Liver (tissue), 7 donors: ENCODE measurements at regions not wholly inside any gene's neighbourhood (a gene's known extent, or its start where the extent isn't known, plus 50 kb on each side); places are given as distances from the start of the nearest gene placed in this dataset.

Experiments used
- DNase-seq: peaks from one replicate; pipeline ENCODE4 v3.0.0-alpha.2; 2017; ENCODE audit warnings: low spot score
- H3K27ac ChIP-seq, 2 donors: one replicate each; pipeline ENCODE4 v1.7.0; 2013; ENCODE audit warnings: inconsistent platforms in 2 of 2, low read length in 2 of 2, control low read depth in 1 of 2, low read depth in 1 of 2, mild to moderate bottlenecking in 1 of 2
- H3K27me3 ChIP-seq, 4 donors: one replicate each; pipeline versions ENCODE4 v1.6.1 to v1.7.0; 2013; ENCODE audit warnings: low read length in 3 of 4, inconsistent platforms in 1 of 4, mild to moderate bottlenecking in 1 of 4, moderate library complexity in 1 of 4; ENCODE audit not compliant: control insufficient read depth in 4 of 4, insufficient read depth in 4 of 4
- H3K36me3 ChIP-seq, 4 donors: one replicate each; pipeline versions ENCODE4 v1.6.1 to v1.7.0; 2013; ENCODE audit warnings: low read length in 3 of 4, mild to moderate bottlenecking in 3 of 4, low read depth in 1 of 4, moderate library complexity in 1 of 4; ENCODE audit not compliant: control insufficient read depth in 4 of 4, insufficient read depth in 3 of 4
- H3K4me1 ChIP-seq, 4 donors: one replicate each; pipeline versions ENCODE4 v1.6.1 to v1.7.0; 2013; ENCODE audit warnings: low read length in 3 of 4, mild to moderate bottlenecking in 3 of 4, moderate library complexity in 1 of 4; ENCODE audit not compliant: control insufficient read depth in 4 of 4, insufficient read depth in 4 of 4
- H3K4me3 ChIP-seq, 3 donors: one replicate each; pipeline versions ENCODE4 v1.6.1 to v1.7.0; 2013; ENCODE audit warnings: low read length in 3 of 3, control low read depth in 1 of 3, low read depth in 1 of 3, mild to moderate bottlenecking in 1 of 3
- H3K9ac ChIP-seq, 2 donors: one replicate each; pipeline ENCODE4 v1.7.0; 2013; ENCODE audit warnings: low read length in 2 of 2, mild to moderate bottlenecking in 2 of 2, moderate library complexity in 2 of 2, control low read depth in 1 of 2, low read depth in 1 of 2
- H3K9me3 ChIP-seq, 4 donors: one replicate each; pipeline versions ENCODE4 v1.6.1 to v1.7.0; 2013; ENCODE audit warnings: low read length in 3 of 4; ENCODE audit not compliant: control insufficient read depth in 4 of 4
- ATF3 ChIP-seq: IDR thresholded peaks from 2 replicates; pipeline ENCODE4 v1.6.1; 2016; ENCODE audit warnings: antibody characterized with exemption
- EGR1 ChIP-seq, 2 donors: IDR thresholded peaks; 2 replicates each; pipeline ENCODE4 v1.6.1; 2016 to 2018; ENCODE audit warnings: antibody characterized with exemption in 2 of 2, low read depth in 2 of 2
- FOXA1 ChIP-seq: IDR thresholded peaks from 2 replicates; pipeline ENCODE4 v1.6.1; 2016; ENCODE audit warnings: antibody characterized with exemption
- FOXA2 ChIP-seq: IDR thresholded peaks from 2 replicates; pipeline ENCODE4 v1.6.1; 2016; ENCODE audit warnings: antibody characterized with exemption
- GABPA ChIP-seq, 2 donors: IDR thresholded peaks in 1 of 2; conservative IDR thresholded peaks in 1 of 2; 2 replicates each; pipeline ENCODE4 v1.6.1; 2016; ENCODE audit warnings: antibody characterized with exemption in 2 of 2, mild to moderate bottlenecking in 1 of 2, moderate library complexity in 1 of 2
- HNF4A ChIP-seq, 2 donors: conservative IDR thresholded peaks; 2 replicates each; pipeline ENCODE4 v1.6.1; 2016; ENCODE audit warnings: antibody characterized with exemption in 2 of 2, mild to moderate bottlenecking in 2 of 2
- HNF4G ChIP-seq: IDR thresholded peaks from 2 replicates; pipeline ENCODE4 v1.6.1; 2016; ENCODE audit warnings: antibody characterized with exemption
- JUND ChIP-seq, 2 donors: IDR thresholded peaks; 2 replicates each; pipeline ENCODE4 v1.6.1; 2016; ENCODE audit warnings: antibody characterized with exemption in 2 of 2
- MAX ChIP-seq: IDR thresholded peaks from 2 replicates; pipeline ENCODE4 v1.6.1; 2016; ENCODE audit warnings: antibody characterized with exemption
- NR2F2 ChIP-seq: IDR thresholded peaks from 2 replicates; pipeline ENCODE4 v1.6.1; 2016; ENCODE audit warnings: antibody characterized with exemption
- RAD21 ChIP-seq, 2 donors: IDR thresholded peaks; 2 replicates each; pipeline ENCODE4 v1.6.1; 2016; ENCODE audit warnings: antibody characterized with exemption in 2 of 2, mild to moderate bottlenecking in 2 of 2
- RXRA ChIP-seq, 2 donors: IDR thresholded peaks; 2 replicates each; pipeline ENCODE4 v1.6.1; 2017 to 2018; ENCODE audit warnings: antibody characterized with exemption in 2 of 2, mild to moderate bottlenecking in 1 of 2
- SP1 ChIP-seq: IDR thresholded peaks from 2 replicates; pipeline ENCODE4 v1.6.1; 2018; ENCODE audit warnings: antibody characterized with exemption, mild to moderate bottlenecking
- TAF1 ChIP-seq: conservative IDR thresholded peaks from 2 replicates; pipeline ENCODE4 v1.6.1; 2016; ENCODE audit warnings: antibody characterized with exemption, mild to moderate bottlenecking
- YY1 ChIP-seq: IDR thresholded peaks from 2 replicates; pipeline ENCODE4 v1.6.1; 2016; ENCODE audit warnings: antibody characterized with exemption, mild to moderate bottlenecking
- ZBTB33 ChIP-seq: IDR thresholded peaks from 2 replicates; pipeline ENCODE4 v1.6.1; 2016; ENCODE audit warnings: antibody characterized with exemption
- WGBS: extraction: QIAGEN DNeasy Blood & Tissue Kit; methylation state at CpG from one replicate; pipeline ENCODE4 v1.1.7; 2013; 5-methylcytosine and 5-hydroxymethylcytosine counted together
- TF ChIP-seq, protein P1 (sequence below): IDR thresholded peaks from 2 replicates; pipeline ENCODE4 v1.6.1; 2016; ENCODE audit warnings: antibody characterized with exemption, mild to moderate bottlenecking
- donor health status: healthy.
- donor health status: healthy.
- donor health status: healthy.
- donor health status: healthy.

- Histone ChIP-seq H3K27me3 (no peaks in the 10 kb centered on the region), H3K4me1 (no peaks in the 10 kb centered on the region), H3K27ac (no peak overlapping the region), H3K4me3 (no peak overlapping the region), H3K9ac (no peak overlapping the region), H3K9me3 (no peaks in the 10 kb centered on the region), H3K36me3 (no peaks in the 10 kb centered on the region)
- DNase-seq = no peak
- TF ChIP-seq, protein P1, sequence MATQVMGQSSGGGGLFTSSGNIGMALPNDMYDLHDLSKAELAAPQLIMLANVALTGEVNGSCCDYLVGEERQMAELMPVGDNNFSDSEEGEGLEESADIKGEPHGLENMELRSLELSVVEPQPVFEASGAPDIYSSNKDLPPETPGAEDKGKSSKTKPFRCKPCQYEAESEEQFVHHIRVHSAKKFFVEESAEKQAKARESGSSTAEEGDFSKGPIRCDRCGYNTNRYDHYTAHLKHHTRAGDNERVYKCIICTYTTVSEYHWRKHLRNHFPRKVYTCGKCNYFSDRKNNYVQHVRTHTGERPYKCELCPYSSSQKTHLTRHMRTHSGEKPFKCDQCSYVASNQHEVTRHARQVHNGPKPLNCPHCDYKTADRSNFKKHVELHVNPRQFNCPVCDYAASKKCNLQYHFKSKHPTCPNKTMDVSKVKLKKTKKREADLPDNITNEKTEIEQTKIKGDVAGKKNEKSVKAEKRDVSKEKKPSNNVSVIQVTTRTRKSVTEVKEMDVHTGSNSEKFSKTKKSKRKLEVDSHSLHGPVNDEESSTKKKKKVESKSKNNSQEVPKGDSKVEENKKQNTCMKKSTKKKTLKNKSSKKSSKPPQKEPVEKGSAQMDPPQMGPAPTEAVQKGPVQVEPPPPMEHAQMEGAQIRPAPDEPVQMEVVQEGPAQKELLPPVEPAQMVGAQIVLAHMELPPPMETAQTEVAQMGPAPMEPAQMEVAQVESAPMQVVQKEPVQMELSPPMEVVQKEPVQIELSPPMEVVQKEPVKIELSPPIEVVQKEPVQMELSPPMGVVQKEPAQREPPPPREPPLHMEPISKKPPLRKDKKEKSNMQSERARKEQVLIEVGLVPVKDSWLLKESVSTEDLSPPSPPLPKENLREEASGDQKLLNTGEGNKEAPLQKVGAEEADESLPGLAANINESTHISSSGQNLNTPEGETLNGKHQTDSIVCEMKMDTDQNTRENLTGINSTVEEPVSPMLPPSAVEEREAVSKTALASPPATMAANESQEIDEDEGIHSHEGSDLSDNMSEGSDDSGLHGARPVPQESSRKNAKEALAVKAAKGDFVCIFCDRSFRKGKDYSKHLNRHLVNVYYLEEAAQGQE = no peak
- TF ChIP-seq YY1 = no peak
- TF ChIP-seq EGR1 (IDR thresholded peaks at IDR 0.05; ENCODE audit: low read depth in 2 of 2) = no peak
- no peak for TF ChIP-seq RAD21 (IDR thresholded peaks at IDR 0.05)
- no peak for TF ChIP-seq HNF4G
- no peak for TF ChIP-seq ZBTB33
- no peak for TF ChIP-seq NR2F2
- TF ChIP-seq HNF4A (conservative IDR thresholded peaks at IDR 0.05) = no peak
Observed at GRCh38 chr18:71293322-71293721, 1004.5 kb downstream of the SOCS6 start.

GRCh38 chr18:71287268-71287667 lies 998.4 kb downstream of the SOCS6 start:
- Histone ChIP-seq H3K36me3 (no peaks in the 10 kb centered on the region), H3K27me3 (no peaks in the 10 kb centered on the region), H3K9ac (no peak overlapping the region), H3K9me3 (no peaks in the 10 kb centered on the region), H3K27ac (no peak overlapping the region), H3K4me3 (no peak overlapping the region), H3K4me1 (no peaks in the 10 kb centered on the region)
- TF ChIP-seq EGR1 (IDR thresholded peaks at IDR 0.05; ENCODE audit: low read depth in 2 of 2) = no peak
- TF ChIP-seq, protein P1 = no peak
- no peak for TF ChIP-seq JUND (IDR thresholded peaks at IDR 0.05)
- TF ChIP-seq SP1 = no peak
- no peak for TF ChIP-seq RXRA (IDR thresholded peaks at IDR 0.05)
- TF ChIP-seq GABPA (IDR thresholded peaks at IDR 0.05 in 1 of 2, conservative IDR thresholded peaks at IDR 0.05 in 1 of 2) = no peak
- no peak for TF ChIP-seq RAD21 (IDR thresholded peaks at IDR 0.05)
- no peak for TF ChIP-seq HNF4A (conservative IDR thresholded peaks at IDR 0.05)
- TF ChIP-seq FOXA2 = no peak
- TF ChIP-seq MAX = no peak
- no peak for TF ChIP-seq TAF1
- no peak for TF ChIP-seq FOXA1
- TF ChIP-seq ATF3 = no peak
- TF ChIP-seq YY1 = no peak
- TF ChIP-seq HNF4G = no peak
- DNase-seq = no peak
- 43% methylated on average over 2 of the region's 2 CpGs for WGBS
